AG04450 (cell line): ENCODE measurements at regions not wholly inside any gene's neighbourhood (a gene's known extent, or its start where the extent isn't known, plus 50 kb on each side); places are given as distances from the start of the nearest gene placed in this dataset.

Experiments used
- CTCF ChIA-PET: fragments of 300-600, 350-600 bp; formaldehyde crosslinking; extraction: SDS; loops from one replicate; lab custom pipeline; 2022; ENCODE audit warnings: antibody characterized with exemption, inconsistent platforms; lab: Charles Lee
- POLR2A ChIA-PET: fragments of 350-600 bp; formaldehyde crosslinking; extraction: SDS; loops from one replicate; lab custom pipeline; 2021; ENCODE audit warnings: antibody characterized with exemption, inconsistent platforms; lab: Yijun Ruan, JAX
- DNase-seq: peaks from one replicate; pipeline ENCODE4 v3.0.0-alpha.2; 2011; ENCODE audit warnings: low read depth, low spot score
- H3K27ac ChIP-seq: one replicate; pipeline ENCODE4 v1.5.1; 2012; ENCODE audit warnings: low read depth, low read length, control low read depth
- H3K27me3 ChIP-seq: one replicate; pipeline ENCODE4 v1.6.0; 2012; ENCODE audit warnings: low read length; ENCODE audit not compliant: control insufficient read depth, insufficient read depth
- H3K4me3 ChIP-seq: 2 replicates; pipeline ENCODE4 v1.5.1; 2011; ENCODE audit warnings: mild to moderate bottlenecking, low read depth, low read length, control low read depth
- H3K9me3 ChIP-seq: 2 replicates; pipeline ENCODE4 v1.5.1; 2012; ENCODE audit warnings: low read length; ENCODE audit not compliant: control insufficient read depth, insufficient read depth
- TF ChIP-seq, protein P1 (sequence below): IDR thresholded peaks from 2 replicates; pipeline ENCODE4 v1.5.1; 2011; ENCODE audit warnings: low read depth, low read length, control low read depth, inconsistent platforms

DNA sequence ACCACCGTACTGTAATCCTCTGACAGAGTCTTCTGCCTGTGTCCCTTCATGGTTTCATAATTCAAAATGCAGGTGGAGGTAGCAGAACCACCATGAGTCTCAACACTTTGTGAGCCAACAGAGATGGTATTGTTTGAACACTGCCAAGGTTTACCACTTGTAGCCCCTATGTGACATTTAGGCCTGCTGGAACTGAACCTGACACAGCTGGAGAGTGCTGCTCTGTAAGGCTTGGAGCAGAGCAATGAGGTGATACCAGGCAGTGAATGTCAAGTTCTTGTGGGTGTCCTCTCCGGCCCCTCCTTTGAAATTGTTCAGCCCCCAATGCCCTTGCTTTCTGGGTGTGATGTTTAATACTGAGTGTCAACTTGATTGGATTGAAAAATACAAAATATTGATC lies 1042.9 kb downstream of the ARAP2 start:
- POLR2A ChIA-PET = no interaction called here
- no peak for DNase-seq
- no peak overlapping the region for H3K27ac ChIP-seq
- peaks cover 5% of the 10 kb centered on the region; the same call in 1 of the 2 replicates for H3K9me3 ChIP-seq
- no peaks in the 10 kb centered on the region for H3K27me3 ChIP-seq
- no peak overlapping the region for H3K4me3 ChIP-seq
- TF ChIP-seq, protein P1, sequence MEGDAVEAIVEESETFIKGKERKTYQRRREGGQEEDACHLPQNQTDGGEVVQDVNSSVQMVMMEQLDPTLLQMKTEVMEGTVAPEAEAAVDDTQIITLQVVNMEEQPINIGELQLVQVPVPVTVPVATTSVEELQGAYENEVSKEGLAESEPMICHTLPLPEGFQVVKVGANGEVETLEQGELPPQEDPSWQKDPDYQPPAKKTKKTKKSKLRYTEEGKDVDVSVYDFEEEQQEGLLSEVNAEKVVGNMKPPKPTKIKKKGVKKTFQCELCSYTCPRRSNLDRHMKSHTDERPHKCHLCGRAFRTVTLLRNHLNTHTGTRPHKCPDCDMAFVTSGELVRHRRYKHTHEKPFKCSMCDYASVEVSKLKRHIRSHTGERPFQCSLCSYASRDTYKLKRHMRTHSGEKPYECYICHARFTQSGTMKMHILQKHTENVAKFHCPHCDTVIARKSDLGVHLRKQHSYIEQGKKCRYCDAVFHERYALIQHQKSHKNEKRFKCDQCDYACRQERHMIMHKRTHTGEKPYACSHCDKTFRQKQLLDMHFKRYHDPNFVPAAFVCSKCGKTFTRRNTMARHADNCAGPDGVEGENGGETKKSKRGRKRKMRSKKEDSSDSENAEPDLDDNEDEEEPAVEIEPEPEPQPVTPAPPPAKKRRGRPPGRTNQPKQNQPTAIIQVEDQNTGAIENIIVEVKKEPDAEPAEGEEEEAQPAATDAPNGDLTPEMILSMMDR = no peak
- CTCF ChIA-PET = no interaction called here

DNA sequence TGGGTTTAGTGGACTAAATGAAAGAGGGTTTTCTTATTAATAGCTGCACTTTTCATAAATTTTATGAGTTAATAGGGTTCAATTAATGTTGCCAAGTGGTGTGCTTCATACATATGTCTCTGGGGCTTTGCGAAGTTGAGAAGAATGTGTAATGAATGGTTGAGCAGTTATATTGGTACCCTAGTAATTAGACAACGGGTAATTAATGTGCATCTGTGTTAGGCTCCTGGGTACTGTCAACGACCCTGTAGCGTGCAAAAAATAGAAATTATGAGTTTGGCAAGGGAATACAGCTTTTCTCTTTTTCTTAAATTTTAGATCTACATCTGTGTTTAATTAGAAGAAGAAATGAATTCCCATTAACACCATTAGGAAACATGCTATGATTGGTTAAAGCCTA lies 1027.7 kb downstream of the ARAP2 start:
- POLR2A ChIA-PET = no interaction called here
- Histone ChIP-seq H3K27ac (no peak overlapping the region), H3K27me3 (no peaks in the 10 kb centered on the region), H3K9me3 (no peaks in the 10 kb centered on the region; the same call in 1 of the 2 replicates), H3K4me3 (no peak overlapping the region)
- CTCF ChIA-PET = no interaction called here
- TF ChIP-seq, protein P1 = no peak
- no peak for DNase-seq

DNA sequence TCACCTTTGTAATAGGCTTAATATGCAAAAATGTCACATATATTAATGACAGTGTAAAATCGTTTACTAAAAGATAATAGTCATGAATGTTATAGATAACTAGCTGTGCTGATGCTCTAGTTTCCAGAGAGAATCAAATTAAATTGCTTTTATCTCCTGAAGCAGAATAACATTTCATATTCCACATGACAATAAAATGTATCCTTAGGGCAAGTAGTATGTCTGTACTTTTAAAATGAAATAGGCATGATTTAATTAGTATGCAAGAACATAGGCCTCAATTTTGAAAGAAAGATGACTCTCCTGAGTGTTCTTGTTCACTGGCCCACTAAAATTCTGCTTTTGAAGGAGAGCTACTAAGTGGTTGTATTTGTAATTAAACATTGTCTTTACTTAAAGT lies 1027.0 kb downstream of the ARAP2 start:
- CTCF ChIA-PET = no interaction called here
- no peak overlapping the region for H3K4me3 ChIP-seq
- no peaks in the 10 kb centered on the region; the same call in 1 of the 2 replicates for H3K9me3 ChIP-seq
- DNase-seq = no peak
- H3K27me3 ChIP-seq = no peaks in the 10 kb centered on the region
- TF ChIP-seq, protein P1 = no peak
- POLR2A ChIA-PET = no interaction called here
- no peak overlapping the region for H3K27ac ChIP-seq

DNA sequence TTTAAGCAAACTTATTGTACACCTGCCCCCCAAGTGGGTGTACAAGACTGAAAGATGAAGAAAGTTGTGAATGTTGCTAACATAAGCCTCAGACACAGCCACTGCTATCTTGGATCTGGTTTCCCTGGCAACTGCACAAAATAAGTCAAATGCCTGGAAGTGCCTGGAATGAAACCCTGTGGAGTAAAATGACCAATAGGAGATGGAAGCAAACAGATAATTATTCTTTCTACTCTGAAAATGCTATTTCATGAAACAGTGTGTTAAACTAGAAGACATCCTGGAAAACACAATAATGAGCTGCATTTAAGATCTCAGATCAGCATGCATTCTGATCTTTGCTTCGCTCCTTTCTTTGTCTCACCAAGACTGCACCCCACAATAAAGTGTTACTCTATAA lies 1016.0 kb downstream of the ARAP2 start:
- no peaks in the 10 kb centered on the region for H3K27me3 ChIP-seq
- POLR2A ChIA-PET = no interaction called here
- TF ChIP-seq, protein P1 = no peak
- DNase-seq = no peak
- H3K27ac ChIP-seq = no peak overlapping the region
- no peak overlapping the region for H3K4me3 ChIP-seq
- H3K9me3 ChIP-seq = peaks cover 6% of the 10 kb centered on the region
- CTCF ChIA-PET = no interaction called here

DNA sequence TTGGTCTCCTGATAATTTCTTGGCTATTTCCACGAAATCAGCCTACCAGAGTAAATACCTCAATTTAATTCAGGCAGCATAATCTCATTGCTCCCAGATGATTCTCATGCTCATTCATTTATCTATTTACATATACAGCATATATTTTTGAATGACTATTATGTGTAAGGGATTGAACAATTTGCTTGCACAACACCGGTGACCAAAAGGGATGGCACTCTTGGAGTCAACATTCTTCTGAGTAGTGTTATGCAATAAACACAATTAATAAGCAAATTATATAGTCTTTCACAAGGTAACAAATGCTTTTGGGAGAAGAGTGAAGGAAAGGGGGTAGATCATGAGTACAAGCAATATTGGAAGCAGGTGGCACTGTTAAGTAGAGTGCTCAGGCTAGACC lies 1015.3 kb downstream of the ARAP2 start:
- Histone ChIP-seq H3K27me3 (no peaks in the 10 kb centered on the region), H3K4me3 (no peak overlapping the region), H3K9me3 (peaks cover 2% of the 10 kb centered on the region; the same call in 1 of the 2 replicates), H3K27ac (no peak overlapping the region)
- POLR2A ChIA-PET = no interaction called here
- TF ChIP-seq, protein P1 = no peak
- CTCF ChIA-PET = no interaction called here
- DNase-seq = no peak
